Right lobe of liver (tissue), 6 donors: ENCODE measurements at regions not wholly inside any gene's neighbourhood (a gene's known extent, or its start where the extent isn't known, plus 50 kb on each side); places are given as distances from the start of the nearest gene placed in this dataset.

ENCODE experiments used
- ATAC-seq, 4 donors: fragments of 200-7000 bp; cut with Tn5 transposase; one replicate each; pipeline ENCODE4 v1.9.1; 2020; ENCODE audit warnings: mild to moderate bottlenecking in 4 of 4, moderate library complexity in 4 of 4
- DNase-seq, 3 donors: peaks; one replicate each; pipeline ENCODE4 v3.0.0-alpha.2; 2020
- H3K27ac ChIP-seq, 3 donors: fragments of 200-600 bp; one replicate each; pipeline ENCODE4 v1.8.0; 2022
- H3K27me3 ChIP-seq, 2 donors: fragments of 200-600 bp; one replicate each; pipeline ENCODE4 v1.8.0; 2022
- H3K36me3 ChIP-seq, 4 donors: fragments of 200-600 bp; sonication (generic) in 1 of 4; one replicate each; pipeline versions ENCODE4 v1.5.1 to v1.8.0; 2017 to 2022; ENCODE audit warnings: control low read depth in 1 of 4
- H3K4me1 ChIP-seq, 4 donors: fragments of 200-600 bp; sonication (generic) in 1 of 4; one replicate each; pipeline versions ENCODE4 v1.5.1 to v1.8.0; 2017 to 2022; ENCODE audit warnings: control low read depth in 1 of 4
- H3K4me3 ChIP-seq, 3 donors: fragments of 200-600 bp; one replicate each; pipeline ENCODE4 v1.8.0; 2022
- H3K9me3 ChIP-seq, 4 donors: fragments of 200-600 bp; sonication (generic) in 1 of 4; one replicate each; pipeline versions ENCODE4 v1.5.1 to v1.8.0; 2017 to 2022; ENCODE audit warnings: control low read depth in 1 of 4
- POLR2A ChIP-seq: fragments of 450-650 bp; IDR thresholded peaks from one replicate; pipeline ENCODE4 v1.6.1; 2017; ENCODE audit warnings: antibody characterized with exemption, mild to moderate bottlenecking
- WGBS: methylation state at CpG from one replicate; pipeline ENCODE4 v1.1.6; 2018; ENCODE audit warnings: low coverage, low lambda C conversion rate; ENCODE audit not compliant: insufficient coverage; ENCODE audit errors: missing lambda C conversion rate; 5-methylcytosine and 5-hydroxymethylcytosine counted together
- intact Hi-C, 2 donors: fragments of 100-400 bp; cut with DNase I; formaldehyde crosslinking; loops; one replicate each; pipeline versions ENCODE4 v1.11.2 to v1.14.1; 2022
- TF ChIP-seq, protein P1 (sequence below), 4 donors: fragments of 200-600 bp in 3 of 4; fragments of 450-650 bp in 1 of 4; IDR thresholded peaks; one replicate each; pipeline versions ENCODE4 v1.5.1 to v1.8.0; 2016 to 2022; ENCODE audit warnings: antibody characterized with exemption in 4 of 4, mild to moderate bottlenecking in 2 of 4
- donor health status: DM: no; HTN: yes; CAD: no.
- donor health status: DM: no; HTN: no; CAD: no.
- donor health status: DM: no; HTN: no; CAD: no.
- donor health status: DM: no; HTN: yes; CAD: no.
- donor health status: DM: no; HTN: yes; CAD: no.

- DNase-seq (no peak), ATAC-seq (no peak)
- no peak overlapping the region for H3K27ac ChIP-seq
- intact Hi-C loops = no loop called here
- no peak overlapping the region for H3K4me3 ChIP-seq
- H3K9me3 ChIP-seq = no peaks in the 10 kb centered on the region
- TF ChIP-seq, protein P1, sequence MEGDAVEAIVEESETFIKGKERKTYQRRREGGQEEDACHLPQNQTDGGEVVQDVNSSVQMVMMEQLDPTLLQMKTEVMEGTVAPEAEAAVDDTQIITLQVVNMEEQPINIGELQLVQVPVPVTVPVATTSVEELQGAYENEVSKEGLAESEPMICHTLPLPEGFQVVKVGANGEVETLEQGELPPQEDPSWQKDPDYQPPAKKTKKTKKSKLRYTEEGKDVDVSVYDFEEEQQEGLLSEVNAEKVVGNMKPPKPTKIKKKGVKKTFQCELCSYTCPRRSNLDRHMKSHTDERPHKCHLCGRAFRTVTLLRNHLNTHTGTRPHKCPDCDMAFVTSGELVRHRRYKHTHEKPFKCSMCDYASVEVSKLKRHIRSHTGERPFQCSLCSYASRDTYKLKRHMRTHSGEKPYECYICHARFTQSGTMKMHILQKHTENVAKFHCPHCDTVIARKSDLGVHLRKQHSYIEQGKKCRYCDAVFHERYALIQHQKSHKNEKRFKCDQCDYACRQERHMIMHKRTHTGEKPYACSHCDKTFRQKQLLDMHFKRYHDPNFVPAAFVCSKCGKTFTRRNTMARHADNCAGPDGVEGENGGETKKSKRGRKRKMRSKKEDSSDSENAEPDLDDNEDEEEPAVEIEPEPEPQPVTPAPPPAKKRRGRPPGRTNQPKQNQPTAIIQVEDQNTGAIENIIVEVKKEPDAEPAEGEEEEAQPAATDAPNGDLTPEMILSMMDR (IDR thresholded peaks at IDR 0.05) = no peak
- TF ChIP-seq POLR2A = no peak
- WGBS = 40% methylated on average over 5 of the region's 5 CpGs
- no peaks in the 10 kb centered on the region for H3K4me1 ChIP-seq
- H3K27me3 ChIP-seq = peaks cover 0 to 4% of the 10 kb centered on the region in 2 donors
- no peaks in the 10 kb centered on the region for H3K36me3 ChIP-seq
Observed at GRCh38 chr2:107728586-107728985, 98.1 kb upstream of the RGPD4 start.

DNA sequence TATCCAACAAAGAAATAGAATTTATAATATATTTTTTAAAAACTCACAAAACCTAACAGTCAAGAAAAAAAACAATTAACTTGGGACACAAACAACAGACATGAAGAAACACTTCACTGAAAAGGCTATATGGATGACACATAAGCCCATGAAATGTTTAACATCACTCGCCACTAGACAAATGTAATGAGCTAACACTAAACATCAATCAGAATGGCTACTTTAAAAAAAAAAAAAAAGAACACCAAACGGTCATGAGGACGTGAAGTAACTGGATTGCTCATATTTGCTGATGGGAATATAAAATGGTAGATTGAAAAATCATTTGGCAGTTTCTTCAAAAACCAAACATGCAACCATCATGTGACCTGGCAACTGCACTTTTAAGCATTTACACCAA, 97.3 kb upstream of the RGPD4 start:
- ATAC-seq (no peak), DNase-seq (no peak)
- intact Hi-C loops = no loop called here
- TF ChIP-seq POLR2A = no peak
- TF ChIP-seq, protein P1 (IDR thresholded peaks at IDR 0.05) = no peak
- Histone ChIP-seq H3K36me3 (no peaks in the 10 kb centered on the region), H3K27ac (no peak overlapping the region), H3K9me3 (no peaks in the 10 kb centered on the region), H3K4me1 (no peaks in the 10 kb centered on the region), H3K4me3 (no peak overlapping the region), H3K27me3 (peaks cover 0 to 4% of the 10 kb centered on the region in 2 donors)
- WGBS = 36% methylated on average over 3 of the region's 3 CpGs

DNA sequence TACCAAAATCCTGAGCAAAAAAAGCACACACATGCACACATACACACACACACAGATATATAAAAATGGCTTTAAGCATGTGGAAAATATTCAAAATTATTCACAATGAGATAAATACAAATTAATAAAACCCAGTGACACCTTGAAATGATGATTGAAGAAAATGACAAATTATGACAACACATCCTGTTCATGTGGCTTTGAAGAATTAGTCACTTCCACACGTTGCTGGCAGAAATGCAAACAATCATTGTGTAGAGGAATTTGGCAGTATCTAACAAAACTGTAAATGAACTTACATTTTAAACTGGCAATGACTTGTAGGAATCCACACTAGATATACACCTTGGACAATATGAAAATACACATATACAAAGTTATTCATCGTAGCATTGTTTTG, 95.8 kb upstream of the RGPD4 start:
- TF ChIP-seq, protein P1 (IDR thresholded peaks at IDR 0.05) = no peak
- TF ChIP-seq POLR2A = no peak
- H3K27me3 ChIP-seq = peaks cover 0 to 4% of the 10 kb centered on the region in 2 donors
- 36% methylated on average over 2 of the region's 2 CpGs for WGBS
- intact Hi-C loops = no loop called here
- DNase-seq = no peak
- ATAC-seq = no peak
- H3K36me3 ChIP-seq = no peaks in the 10 kb centered on the region
- no peak overlapping the region for H3K4me3 ChIP-seq
- no peaks in the 10 kb centered on the region for H3K9me3 ChIP-seq
- no peaks in the 10 kb centered on the region for H3K4me1 ChIP-seq
- H3K27ac ChIP-seq = no peak overlapping the region

GRCh38 chr2:107731435-107731834, 95.3 kb upstream of the RGPD4 start:
- ATAC-seq (no peak), DNase-seq (no peak)
- TF ChIP-seq POLR2A = no peak
- TF ChIP-seq, protein P1 (IDR thresholded peaks at IDR 0.05) = no peak
- Histone ChIP-seq H3K27me3 (peaks cover 0 to 4% of the 10 kb centered on the region in 2 donors), H3K9me3 (no peaks in the 10 kb centered on the region), H3K4me1 (no peaks in the 10 kb centered on the region), H3K36me3 (no peaks in the 10 kb centered on the region), H3K4me3 (no peak overlapping the region), H3K27ac (no peak overlapping the region)
- intact Hi-C loops = no loop called here

DNA sequence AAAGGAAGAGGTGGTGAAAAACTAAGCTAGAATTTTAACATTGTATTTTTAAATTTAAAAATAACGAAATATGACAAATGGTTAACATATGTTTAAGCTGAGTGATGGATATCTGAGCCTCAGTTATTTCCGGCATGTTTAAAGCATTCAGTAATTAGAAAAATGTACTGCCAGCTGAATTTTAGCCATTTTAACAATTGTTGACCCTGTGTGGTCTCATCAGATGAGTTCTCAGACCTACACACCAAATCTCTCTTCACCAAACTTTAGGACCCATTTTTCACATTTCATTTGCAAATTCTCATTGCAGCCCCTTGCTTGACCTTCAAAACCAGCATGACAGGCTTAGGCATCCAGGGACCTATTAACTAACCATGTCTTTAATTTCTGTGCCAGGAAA, 91.5 kb upstream of the RGPD4 start:
- H3K27me3 ChIP-seq = no peaks in the 10 kb centered on the region
- H3K27ac ChIP-seq = no peak overlapping the region
- intact Hi-C loops = no loop called here
- ATAC-seq (no peak), DNase-seq (no peak)
- no peaks in the 10 kb centered on the region for H3K4me1 ChIP-seq
- H3K36me3 ChIP-seq = no peaks in the 10 kb centered on the region
- no peak overlapping the region for H3K4me3 ChIP-seq
- H3K9me3 ChIP-seq = no peaks in the 10 kb centered on the region
- TF ChIP-seq POLR2A = no peak
- TF ChIP-seq, protein P1 (IDR thresholded peaks at IDR 0.05) = no peak
- 48% methylated on average over 2 of the region's 2 CpGs for WGBS
